Sigmoid colon (tissue), 6 donors: ENCODE measurements at regions not wholly inside any gene's neighbourhood (a gene's known extent, or its start where the extent isn't known, plus 50 kb on each side); places are given as distances from the start of the nearest gene placed in this dataset.

Experiments used
- DNase-seq: peaks from one replicate; pipeline ENCODE4 v3.0.0-alpha.2; 2019
- H3K27ac ChIP-seq, 4 donors: fragments of 200-600 bp; sonication (generic); one replicate each; pipeline ENCODE4 v1.5.1; 2016 to 2019; ENCODE audit warnings: mild to moderate bottlenecking in 1 of 4
- H3K27me3 ChIP-seq, 3 donors: fragments of 200-600 bp; sonication (generic); one replicate each; pipeline ENCODE4 v1.5.1; 2019; ENCODE audit warnings: mild to moderate bottlenecking in 1 of 3
- H3K36me3 ChIP-seq, 4 donors: fragments of 200-600 bp; sonication (generic); one replicate each; pipeline ENCODE4 v1.5.1; 2016 to 2019
- H3K4me1 ChIP-seq, 4 donors: fragments of 200-600 bp; sonication (generic); one replicate each; pipeline ENCODE4 v1.5.1; 2017 to 2019
- H3K4me3 ChIP-seq, 4 donors: fragments of 200-600 bp; sonication (generic); one replicate each; pipeline ENCODE4 v1.5.1; 2017 to 2019; ENCODE audit warnings: mild to moderate bottlenecking in 2 of 4, moderate library complexity in 1 of 4
- H3K9me3 ChIP-seq, 4 donors: fragments of 200-600 bp in 3 of 4; sonication (generic) in 3 of 4; one replicate each; pipeline versions ENCODE4 v1.5.1 to v1.6.1; 2013 to 2019
- CTCF ChIP-seq, 4 experiments: fragments of 450-650 bp in 3 of 4; fragments of 200-600 bp in 1 of 4; IDR thresholded peaks; one replicate each; pipeline ENCODE4 v1.5.1; 2016 to 2019; ENCODE audit warnings: antibody characterized with exemption in 4 of 4, mild to moderate bottlenecking in 3 of 4, moderate library complexity in 2 of 4
- EP300 ChIP-seq, 4 donors: sonication (generic); formaldehyde crosslinking; IDR thresholded peaks; one replicate each; pipeline ENCODE4 v1.6.1; 2017; ENCODE audit warnings: antibody characterized with exemption in 4 of 4
- POLR2A ChIP-seq, 2 donors: fragments of 450-650 bp; IDR thresholded peaks; one replicate each; pipeline ENCODE4 v1.6.1; 2016; ENCODE audit warnings: antibody characterized with exemption in 2 of 2, mild to moderate bottlenecking in 2 of 2, moderate library complexity in 2 of 2
- POLR2AphosphoS5 ChIP-seq, 4 donors: sonication (generic); formaldehyde crosslinking; IDR thresholded peaks; one replicate each; pipeline ENCODE4 v1.6.1; 2017; ENCODE audit warnings: antibody characterized with exemption in 4 of 4
- WGBS, 2 donors: extraction: QIAGEN DNeasy Blood & Tissue Kit; methylation state at CpG; one replicate each; pipeline ENCODE4 v1.1.7; 2013; 5-methylcytosine and 5-hydroxymethylcytosine counted together
- intact Hi-C: fragments of 100-400 bp; cut with DNase I; formaldehyde crosslinking; loops from one replicate; pipeline ENCODE4 v1.15.1; 2023
- donor health status: healthy with polysubstance abuse.
- donor health status: healthy.

GRCh38 chr16:48086422-48086821 lies 69.4 kb downstream of the ABCC12 start:
- Histone ChIP-seq H3K4me3 (no peak overlapping the region), H3K27me3 (peaks cover 0 to 6% (median 2%) of the 10 kb centered on the region in 3 donors), H3K27ac (no peak overlapping the region), H3K9me3 (no peaks in the 10 kb centered on the region), H3K36me3 (no peaks in the 10 kb centered on the region), H3K4me1 (no peaks in the 10 kb centered on the region)
- 81 to 84% methylated on average over 2 of the region's 2 CpGs for WGBS, 2 donors
- no peak for DNase-seq
- intact Hi-C loops = no loop called here
- TF ChIP-seq POLR2A (IDR thresholded peaks at IDR 0.05) = no peak
- no peak for TF ChIP-seq POLR2AphosphoS5 (IDR thresholded peaks at IDR 0.05)
- no peak for TF ChIP-seq CTCF (IDR thresholded peaks at IDR 0.05)
- no peak for TF ChIP-seq EP300 (IDR thresholded peaks at IDR 0.05)

- Histone ChIP-seq H3K27ac (no peak overlapping the region), H3K4me3 (no peak overlapping the region), H3K36me3 (no peaks in the 10 kb centered on the region), H3K27me3 (peaks cover 0 to 6% (median 2%) of the 10 kb centered on the region in 3 donors), H3K9me3 (no peaks in the 10 kb centered on the region), H3K4me1 (no peaks in the 10 kb centered on the region)
- TF ChIP-seq EP300 (IDR thresholded peaks at IDR 0.05) (no peak), POLR2A (IDR thresholded peaks at IDR 0.05) (no peak)
- no peak for DNase-seq
- intact Hi-C loops = no loop called here
- 51 to 87% methylated on average over 1 of the region's 1 CpG for WGBS, 2 donors
Observed at GRCh38 chr16:48085729-48086128, 70.1 kb downstream of the ABCC12 start.

- intact Hi-C loops = no loop called here
- no peak for DNase-seq
- TF ChIP-seq EP300 (IDR thresholded peaks at IDR 0.05) = no peak
- no peak for TF ChIP-seq POLR2A (IDR thresholded peaks at IDR 0.05)
- no peak for TF ChIP-seq POLR2AphosphoS5 (IDR thresholded peaks at IDR 0.05)
- TF ChIP-seq CTCF (IDR thresholded peaks at IDR 0.05) = no peak
Observed at GRCh38 chr16:48084826-48085225, 71.0 kb downstream of the ABCC12 start.

GRCh38 chr16:48082516-48082915 lies 73.3 kb downstream of the ABCC12 start:
- DNase-seq = no peak
- no peaks in the 10 kb centered on the region for H3K36me3 ChIP-seq
- no peaks in the 10 kb centered on the region for H3K4me1 ChIP-seq
- peaks cover 0 to 9% (median 2%) of the 10 kb centered on the region in 3 donors for H3K27me3 ChIP-seq
- no peaks in the 10 kb centered on the region for H3K9me3 ChIP-seq
- 62 to 70% methylated on average over 6 of the region's 6 CpGs for WGBS, 2 donors
- no peak overlapping the region for H3K27ac ChIP-seq
- no peak for TF ChIP-seq CTCF (IDR thresholded peaks at IDR 0.05)
- TF ChIP-seq POLR2A (IDR thresholded peaks at IDR 0.05) = no peak
- TF ChIP-seq POLR2AphosphoS5 (IDR thresholded peaks at IDR 0.05) = no peak
- no peak for TF ChIP-seq EP300 (IDR thresholded peaks at IDR 0.05)
- intact Hi-C loops = no loop called here
- no peak overlapping the region for H3K4me3 ChIP-seq

More at GRCh38 chr16:48084826-48085225, 71.0 kb downstream of the ABCC12 start:
- Histone ChIP-seq H3K36me3 (no peaks in the 10 kb centered on the region), H3K4me1 (no peaks in the 10 kb centered on the region), H3K9me3 (no peaks in the 10 kb centered on the region), H3K4me3 (no peak overlapping the region), H3K27ac (no peak overlapping the region), H3K27me3 (peaks cover 0 to 9% (median 2%) of the 10 kb centered on the region in 3 donors)
- 83 to 84% methylated on average over 7 of the region's 7 CpGs for WGBS, 2 donors

- H3K4me3 ChIP-seq = no peak overlapping the region
- H3K27me3 ChIP-seq = peaks cover 0 to 9% (median 2%) of the 10 kb centered on the region in 3 donors
- no peaks in the 10 kb centered on the region for H3K4me1 ChIP-seq
- intact Hi-C loops = no loop called here
- 71 to 91% methylated on average over 3 of the region's 3 CpGs for WGBS, 2 donors
- no peaks in the 10 kb centered on the region for H3K9me3 ChIP-seq
- no peaks in the 10 kb centered on the region for H3K36me3 ChIP-seq
- DNase-seq = no peak
- no peak overlapping the region for H3K27ac ChIP-seq
- TF ChIP-seq CTCF (IDR thresholded peaks at IDR 0.05) (no peak), POLR2AphosphoS5 (IDR thresholded peaks at IDR 0.05) (no peak), EP300 (IDR thresholded peaks at IDR 0.05) (no peak), POLR2A (IDR thresholded peaks at IDR 0.05) (no peak)
Observed at GRCh38 chr16:48081656-48082055, 74.1 kb downstream of the ABCC12 start.
